GM23338 (cell line): ENCODE measurements at regions not wholly inside any gene's neighbourhood (a gene's known extent, or its start where the extent isn't known, plus 50 kb on each side); places are given as distances from the start of the nearest gene placed in this dataset.

Experiments used
- ATAC-seq: fragments of 200-7000 bp; cut with Tn5 transposase; 3 replicates; pipeline ENCODE4 v1.9.1; 2020
- DNase-seq: peaks from one replicate; pipeline ENCODE4 v3.0.0-alpha.2; 2015; ENCODE audit warnings: low spot score
- H2AFZ ChIP-seq: fragments of 200-600 bp; sonication (generic); 2 replicates; pipeline ENCODE4 v1.8.0; 2016; ENCODE audit warnings: antibody characterized with exemption, mild to moderate bottlenecking, moderate library complexity
- H3F3A ChIP-seq: fragments of 200-600 bp; sonication (generic); replicated peaks from 2 replicates; pipeline ENCODE4 v1.8.0; 2017; ENCODE audit warnings: antibody characterized with exemption, mixed run types, low read depth
- H3K27ac ChIP-seq: fragments of 200-600 bp; sonication (generic); 2 replicates; pipeline ENCODE4 v1.6.1; 2016; ENCODE audit warnings: low read depth
- H3K27me3 ChIP-seq: fragments of 200-600 bp; sonication (generic); 2 replicates; pipeline ENCODE4 v1.8.0; 2016; ENCODE audit warnings: mild to moderate bottlenecking, mixed run types, moderate library complexity; ENCODE audit not compliant: insufficient read depth
- H3K36me3 ChIP-seq: fragments of 200-600 bp; sonication (generic); 2 replicates; pipeline ENCODE4 v1.8.0; 2016; ENCODE audit warnings: mild to moderate bottlenecking; ENCODE audit not compliant: insufficient read depth
- H3K4me1 ChIP-seq: fragments of 200-600 bp; sonication (generic); 2 replicates; pipeline ENCODE4 v1.8.0; 2016; ENCODE audit warnings: mild to moderate bottlenecking, moderate library complexity; ENCODE audit not compliant: insufficient read depth
- H3K4me2 ChIP-seq: fragments of 200-600 bp; sonication (generic); 2 replicates; pipeline ENCODE4 v1.7.1; 2017; ENCODE audit warnings: mixed run types
- H3K4me3 ChIP-seq: fragments of 200-600 bp; sonication (generic); 2 replicates; pipeline ENCODE4 v1.6.1; 2016; ENCODE audit warnings: mixed run types
- H3K79me2 ChIP-seq: fragments of 200-600 bp; sonication (generic); replicated peaks from 2 replicates; pipeline ENCODE4 v1.8.0; 2017; ENCODE audit warnings: mild to moderate bottlenecking; ENCODE audit not compliant: insufficient read depth
- H3K9me2 ChIP-seq: fragments of 200-600 bp; sonication (generic); 2 replicates; pipeline ENCODE4 v1.8.0; 2017; ENCODE audit not compliant: insufficient read depth
- H4K20me1 ChIP-seq: fragments of 200-600 bp; sonication (generic); replicated peaks from 2 replicates; pipeline ENCODE4 v1.8.0; 2017; ENCODE audit warnings: mild to moderate bottlenecking; ENCODE audit not compliant: insufficient read depth
- H3K27ac Mint-ChIP-seq: 2 replicates; pipeline ENCODE4 v1.8.0; 2020; ENCODE audit warnings: inconsistent platforms, mild to moderate bottlenecking, moderate library complexity, mixed read lengths
- H3K27me3 Mint-ChIP-seq: 3 replicates; pipeline ENCODE4 v1.8.0; 2022; ENCODE audit warnings: low read depth, mild to moderate bottlenecking, moderate library complexity, mixed read lengths, inconsistent platforms; ENCODE audit not compliant: insufficient read depth, poor library complexity
- H3K36me3 Mint-ChIP-seq: 3 replicates; pipeline ENCODE4 v1.8.0; 2021; ENCODE audit warnings: low read depth, mild to moderate bottlenecking, inconsistent platforms, moderate library complexity, mixed read lengths
- H3K4me1 Mint-ChIP-seq: 3 replicates; pipeline ENCODE4 v1.8.0; 2020; ENCODE audit warnings: mild to moderate bottlenecking, inconsistent platforms, mixed read lengths
- H3K4me3 Mint-ChIP-seq: 3 replicates; pipeline ENCODE4 v1.8.0; 2021; ENCODE audit warnings: moderate library complexity, mild to moderate bottlenecking, inconsistent platforms, mixed read lengths
- H3K9me3 Mint-ChIP-seq: 3 replicates; pipeline ENCODE4 v1.8.0; 2020; ENCODE audit warnings: moderate library complexity, mild to moderate bottlenecking, inconsistent platforms, mixed read lengths
- CREB1 ChIP-seq: fragments of 250-450 bp; sonication (Bioruptor Pico); IDR thresholded peaks from 2 replicates; pipeline ENCODE4 v1.5.0; 2020; ENCODE audit warnings: low read depth, mild to moderate bottlenecking, moderate library complexity
- CTCF ChIP-seq, 2 experiments: fragments of 200-600 bp in 1 of 2; sonication (generic) in 1 of 2; conservative IDR thresholded peaks; 2 replicates each; pipeline versions ENCODE4 v1.5.1 to v1.6.1; 2016 to 2017; ENCODE audit warnings: antibody characterized with exemption in 2 of 2, low read depth in 2 of 2, mild to moderate bottlenecking in 2 of 2, moderate library complexity in 1 of 2
- ETS1 ChIP-seq: IDR thresholded peaks from 2 replicates; pipeline ENCODE4 v1.6.1; 2016; ENCODE audit warnings: antibody characterized with exemption
- EZH2 ChIP-seq: fragments of 200-600 bp; sonication (generic); IDR thresholded peaks from one replicate; pipeline ENCODE4 v1.8.0; 2017; ENCODE audit warnings: antibody characterized with exemption, mild to moderate bottlenecking, low read depth; ENCODE audit not compliant: unreplicated experiment
- EZH2phosphoT487 ChIP-seq: fragments of 200-600 bp; sonication (generic); IDR thresholded peaks from one replicate; pipeline ENCODE4 v1.8.1; 2018; ENCODE audit warnings: antibody characterized with exemption; ENCODE audit not compliant: unreplicated experiment
- JUNB ChIP-seq: IDR thresholded peaks from one replicate; pipeline ENCODE4 v1.6.1; 2016; ENCODE audit warnings: antibody characterized with exemption; ENCODE audit not compliant: unreplicated experiment
- NANOG ChIP-seq: IDR thresholded peaks from 2 replicates; pipeline ENCODE4 v1.6.1; 2016; ENCODE audit warnings: antibody characterized with exemption, borderline replicate concordance
- POLR2AphosphoS5 ChIP-seq: IDR thresholded peaks from 2 replicates; pipeline ENCODE4 v1.6.1; 2016; ENCODE audit warnings: antibody characterized with exemption, low read depth
- STAT1 ChIP-seq: IDR thresholded peaks from one replicate; pipeline ENCODE4 v1.6.1; 2016; ENCODE audit warnings: antibody characterized with exemption; ENCODE audit not compliant: unreplicated experiment
- ZNF114 ChIP-seq: fragments of 250-450 bp; sonication (Bioruptor Pico); IDR thresholded peaks from 2 replicates; pipeline ENCODE4 v1.5.0; 2020; ENCODE audit warnings: mild to moderate bottlenecking, moderate library complexity
- ZNF331 ChIP-seq: fragments of 250-450 bp; sonication (Bioruptor Pico); IDR thresholded peaks from 2 replicates; pipeline ENCODE4 v1.5.0; 2020; ENCODE audit warnings: low read depth, mild to moderate bottlenecking, moderate library complexity
- ZNF462 ChIP-seq: fragments of 250-450 bp; sonication (Bioruptor Pico); IDR thresholded peaks from 2 replicates; pipeline ENCODE4 v1.5.0; 2020; ENCODE audit warnings: mild to moderate bottlenecking, moderate library complexity
- TF ChIP-seq, protein P1 (sequence below): IDR thresholded peaks from one replicate; pipeline ENCODE4 v1.6.1; 2018; ENCODE audit warnings: antibody characterized with exemption; ENCODE audit not compliant: unreplicated experiment

- Mint-ChIP-seq H3K27ac (no peak overlapping the region), H3K9me3 (no peaks in the 10 kb centered on the region), H3K36me3 (no peaks in the 10 kb centered on the region), H3K4me1 (peaks cover 5% of the 10 kb centered on the region; the same call in 2 of the 3 replicates), H3K4me3 (no peak overlapping the region), H3K27me3 (peaks cover 3% of the 10 kb centered on the region)
- Histone ChIP-seq H3K4me1 (peaks cover 8% of the 10 kb centered on the region), H4K20me1 (no peaks in the 10 kb centered on the region), H3K36me3 (no peaks in the 10 kb centered on the region), H3K79me2 (no peaks in the 10 kb centered on the region), H3K27me3 (no peaks in the 10 kb centered on the region), H3K4me2 (no peak overlapping the region), H3F3A (no peaks in the 10 kb centered on the region), H3K9me2 (peaks cover 12% of the 10 kb centered on the region), H3K4me3 (no peak overlapping the region), H3K27ac (no peak overlapping the region), H2AFZ (no peak overlapping the region)
- ATAC-seq = no peak
- DNase-seq = no peak
- TF ChIP-seq ETS1 (no peak), ZNF331 (no peak), ZNF462 (CRISPR knock-in tag) (no peak), EZH2 (no peak), CTCF (conservative IDR thresholded peaks at IDR 0.05; ENCODE audit: low read depth in 2 of 2) (no peak), POLR2AphosphoS5 (no peak), JUNB (no peak), NANOG (no peak), STAT1 (no peak), EZH2phosphoT487 (no peak), CREB1 (no peak), ZNF114 (no peak)
- TF ChIP-seq, protein P1, sequence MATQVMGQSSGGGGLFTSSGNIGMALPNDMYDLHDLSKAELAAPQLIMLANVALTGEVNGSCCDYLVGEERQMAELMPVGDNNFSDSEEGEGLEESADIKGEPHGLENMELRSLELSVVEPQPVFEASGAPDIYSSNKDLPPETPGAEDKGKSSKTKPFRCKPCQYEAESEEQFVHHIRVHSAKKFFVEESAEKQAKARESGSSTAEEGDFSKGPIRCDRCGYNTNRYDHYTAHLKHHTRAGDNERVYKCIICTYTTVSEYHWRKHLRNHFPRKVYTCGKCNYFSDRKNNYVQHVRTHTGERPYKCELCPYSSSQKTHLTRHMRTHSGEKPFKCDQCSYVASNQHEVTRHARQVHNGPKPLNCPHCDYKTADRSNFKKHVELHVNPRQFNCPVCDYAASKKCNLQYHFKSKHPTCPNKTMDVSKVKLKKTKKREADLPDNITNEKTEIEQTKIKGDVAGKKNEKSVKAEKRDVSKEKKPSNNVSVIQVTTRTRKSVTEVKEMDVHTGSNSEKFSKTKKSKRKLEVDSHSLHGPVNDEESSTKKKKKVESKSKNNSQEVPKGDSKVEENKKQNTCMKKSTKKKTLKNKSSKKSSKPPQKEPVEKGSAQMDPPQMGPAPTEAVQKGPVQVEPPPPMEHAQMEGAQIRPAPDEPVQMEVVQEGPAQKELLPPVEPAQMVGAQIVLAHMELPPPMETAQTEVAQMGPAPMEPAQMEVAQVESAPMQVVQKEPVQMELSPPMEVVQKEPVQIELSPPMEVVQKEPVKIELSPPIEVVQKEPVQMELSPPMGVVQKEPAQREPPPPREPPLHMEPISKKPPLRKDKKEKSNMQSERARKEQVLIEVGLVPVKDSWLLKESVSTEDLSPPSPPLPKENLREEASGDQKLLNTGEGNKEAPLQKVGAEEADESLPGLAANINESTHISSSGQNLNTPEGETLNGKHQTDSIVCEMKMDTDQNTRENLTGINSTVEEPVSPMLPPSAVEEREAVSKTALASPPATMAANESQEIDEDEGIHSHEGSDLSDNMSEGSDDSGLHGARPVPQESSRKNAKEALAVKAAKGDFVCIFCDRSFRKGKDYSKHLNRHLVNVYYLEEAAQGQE = no peak
Observed at GRCh38 chr10:33056828-33057596, 99.0 kb upstream of the ITGB1 start.
